GM21515 (cell line): ENCODE measurements at regions not wholly inside any gene's neighbourhood (a gene's known extent, or its start where the extent isn't known, plus 50 kb on each side); places are given as distances from the start of the nearest gene placed in this dataset.
A peak's percentile ranks its signal among the peaks of the same experiment; 100 is the strongest.
"Not testable (repeated sequence)": the region's sequence is repeated elsewhere in the genome, so short reads cannot be mapped to it uniquely, and the experiment has no call there.

ENCODE experiments used
- ATAC-seq: cut with Tn5 transposase; IDR thresholded peaks from one replicate; pipeline ENCODE4 v1.9.1; 2021; ENCODE audit not compliant: unreplicated experiment

DNA sequence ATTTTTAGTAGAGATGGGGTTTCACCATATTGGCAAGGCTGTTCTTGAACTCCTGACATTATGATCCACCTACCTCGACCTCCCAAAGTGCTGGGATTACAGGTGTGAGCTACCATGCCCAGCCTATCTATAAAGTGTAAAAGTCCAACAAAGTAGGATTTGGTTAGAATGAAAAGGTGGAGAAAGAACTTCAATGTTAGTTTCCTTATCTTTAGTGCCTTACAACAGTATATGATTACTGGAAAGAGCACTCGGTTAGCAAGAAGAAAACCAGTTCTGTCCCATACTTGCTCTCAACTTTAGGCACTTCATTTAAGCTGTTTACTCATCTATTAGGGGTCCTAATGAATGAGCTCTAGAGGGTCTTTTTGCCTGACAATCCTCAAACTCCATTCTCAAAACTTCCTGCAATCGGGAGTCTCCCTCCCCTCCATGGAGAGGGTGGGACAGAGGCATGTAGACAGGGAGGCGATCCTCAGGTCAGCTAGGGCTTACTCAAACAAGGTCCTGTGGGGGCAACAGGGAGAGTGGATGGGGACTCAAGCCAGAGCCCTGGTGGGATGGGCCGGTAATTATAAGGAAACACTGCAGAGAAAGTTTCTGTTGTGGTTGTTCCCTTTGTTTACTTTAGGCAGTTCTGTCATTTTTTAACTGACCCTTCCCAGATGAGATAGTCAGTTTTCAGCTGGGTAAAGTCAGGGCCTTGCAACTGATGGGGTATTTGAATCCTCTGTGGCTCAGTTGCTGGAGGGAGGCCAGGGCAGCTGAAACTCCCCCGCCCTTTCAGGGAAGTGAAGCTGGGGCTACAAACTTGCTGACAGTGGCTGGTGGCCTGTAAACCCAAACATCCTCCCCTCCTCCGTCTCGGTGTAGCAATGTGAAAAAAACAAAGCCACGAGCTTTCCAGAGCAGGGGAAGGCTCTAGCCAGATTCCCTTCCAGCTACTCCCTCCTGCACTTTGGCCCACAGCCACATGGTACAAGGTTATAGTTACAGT lies 64.4 kb upstream of the NOTCH2NLA start:
- peak; percentile 51 for ATAC-seq

GRCh38 chr1:146292424-146292823 lies 63.6 kb upstream of the NOTCH2NLA start:
- not testable (repeated sequence) for ATAC-seq

GRCh38 chr1:146287881-146288280 lies 59.1 kb upstream of the NOTCH2NLA start:
- not testable (repeated sequence) for ATAC-seq

DNA sequence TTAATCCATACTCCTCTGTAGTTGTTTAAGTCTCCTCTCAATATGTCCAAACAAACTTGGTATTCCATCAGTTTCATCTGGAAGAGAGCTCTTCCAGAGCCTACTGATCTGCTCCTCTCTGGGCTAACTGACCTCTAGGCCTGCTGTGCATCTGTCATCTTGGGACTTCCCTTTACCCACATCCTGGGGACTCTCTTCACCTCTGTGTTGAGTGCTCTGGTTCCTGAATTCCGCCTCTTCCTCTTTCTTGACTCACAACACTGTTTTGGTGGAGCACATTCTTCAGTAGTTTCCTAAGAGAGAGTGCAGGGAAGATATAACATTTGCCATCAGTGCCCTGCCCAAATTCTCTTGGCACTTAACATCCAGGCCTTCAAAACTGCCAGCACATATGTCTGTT lies 55.9 kb upstream of the NOTCH2NLA start:
- not testable (repeated sequence) for ATAC-seq

DNA sequence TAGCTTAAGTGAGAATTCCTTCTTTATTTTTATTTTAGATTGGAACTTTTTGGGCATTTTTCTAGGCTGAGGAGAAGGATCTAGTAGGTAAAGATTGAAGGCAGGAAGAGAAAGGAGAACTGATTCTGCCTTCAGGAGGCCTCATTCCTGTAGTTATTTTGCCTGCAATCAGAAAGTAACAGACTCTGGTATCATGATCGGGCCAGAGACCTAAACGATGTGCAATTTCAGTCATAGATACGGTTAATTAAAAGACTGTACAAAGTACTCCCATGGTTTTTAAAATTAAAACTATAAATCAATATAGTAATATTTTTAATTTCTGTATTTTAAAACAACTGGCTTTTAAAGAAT lies 54.7 kb upstream of the NOTCH2NLA start:
- ATAC-seq = not testable (repeated sequence)

- peak; percentile 74 for ATAC-seq
Observed at GRCh38 chr1:146282807-146283526, 54.1 kb upstream of the NOTCH2NLA start.

- not testable (repeated sequence) for ATAC-seq
Observed at GRCh38 chr1:146281522-146281921, 52.7 kb upstream of the NOTCH2NLA start.

GRCh38 chr1:146278758-146279157 lies 49.9 kb upstream of the NOTCH2NLA start:
- not testable (repeated sequence) for ATAC-seq
